WTC11 (cell line): ENCODE measurements at regions not wholly inside any gene's neighbourhood (a gene's known extent, or its start where the extent isn't known, plus 50 kb on each side); places are given as distances from the start of the nearest gene placed in this dataset.
"Not testable (repeated sequence)": the region's sequence is repeated elsewhere in the genome, so short reads cannot be mapped to it uniquely, and the experiment has no call there.

Experiments used
- ATAC-seq: fragments of 200-7000 bp; cut with Tn5 transposase; 2 replicates; pipeline ENCODE4 v1.10.0; 2021; ENCODE audit warnings: mild to moderate bottlenecking, moderate library complexity
- CTCF ChIA-PET: fragments of 300-600 bp; sonication (Branson Sonifier 250); formaldehyde crosslinking; loops from one replicate; lab custom pipeline; 2021; ENCODE audit warnings: antibody characterized with exemption; lab: Charles Lee
- POLR2A ChIA-PET: fragments of 350-600 bp; sonication (Branson Sonifier 250); formaldehyde crosslinking; loops from one replicate; lab custom pipeline; 2021; ENCODE audit warnings: antibody characterized with exemption; lab: Charles Lee
- DNase-seq: peaks from one replicate; pipeline ENCODE4 v3.0.0; 2021; ENCODE audit warnings: low spot score
- H3K27ac Mint-ChIP-seq: 2 replicates; pipeline ENCODE4 v1.8.0; 2021; ENCODE audit warnings: mixed read lengths
- H3K27me3 Mint-ChIP-seq: 2 replicates; pipeline ENCODE4 v1.8.0; 2021; ENCODE audit warnings: low read depth, mild to moderate bottlenecking, moderate library complexity, mixed read lengths
- H3K36me3 Mint-ChIP-seq: 2 replicates; pipeline ENCODE4 v1.8.0; 2021; ENCODE audit warnings: mixed read lengths
- H3K4me1 Mint-ChIP-seq: 2 replicates; pipeline ENCODE4 v1.8.0; 2022; ENCODE audit warnings: mixed read lengths
- H3K4me3 Mint-ChIP-seq: 2 replicates; pipeline ENCODE4 v1.8.0; 2021; ENCODE audit warnings: mild to moderate bottlenecking, moderate library complexity, mixed read lengths
- H3K9me3 Mint-ChIP-seq: 2 replicates; pipeline ENCODE4 v1.8.0; 2021; ENCODE audit warnings: mixed read lengths
- E2F5 ChIP-seq: sonication (generic); formaldehyde crosslinking; IDR thresholded peaks from 2 replicates; pipeline ENCODE4 v1.8.1; 2022; ENCODE audit warnings: mild to moderate bottlenecking, moderate library complexity, missing genetic modification reagents
- EMX1 ChIP-seq: fragments of 250-450 bp; sonication (Bioruptor Pico); IDR thresholded peaks from 2 replicates; pipeline ENCODE4 v1.8.0; 2021; ENCODE audit warnings: mild to moderate bottlenecking
- ETV6 ChIP-seq: sonication (generic); formaldehyde crosslinking; IDR thresholded peaks from 2 replicates; pipeline ENCODE4 v1.8.1; 2022; ENCODE audit warnings: mild to moderate bottlenecking, missing genetic modification reagents
- FOXP4 ChIP-seq: sonication (generic); formaldehyde crosslinking; IDR thresholded peaks from 2 replicates; pipeline ENCODE4 v1.8.0; 2022; ENCODE audit warnings: mild to moderate bottlenecking, missing genetic modification reagents
- HMGA2 ChIP-seq: fragments of 250-450 bp; sonication (Bioruptor Pico); IDR thresholded peaks from 2 replicates; pipeline ENCODE4 v1.4.0; 2021; ENCODE audit warnings: mild to moderate bottlenecking, moderate library complexity
- MLX ChIP-seq: sonication (generic); formaldehyde crosslinking; IDR thresholded peaks from 2 replicates; pipeline ENCODE4 v1.8.1; 2023; ENCODE audit warnings: mild to moderate bottlenecking, missing genetic modification reagents, moderate library complexity
- OVOL2 ChIP-seq: fragments of 250-450 bp; sonication (Bioruptor Pico); IDR thresholded peaks from 2 replicates; pipeline ENCODE4 v1.9.0; 2021; ENCODE audit warnings: mild to moderate bottlenecking, borderline replicate concordance
- PRDM15 ChIP-seq: sonication (generic); formaldehyde crosslinking; IDR thresholded peaks from 2 replicates; pipeline ENCODE4 v1.8.0; 2022; ENCODE audit warnings: missing genetic modification reagents
- PRRX2 ChIP-seq: fragments of 250-450 bp; sonication (Bioruptor Pico); IDR thresholded peaks from 2 replicates; pipeline ENCODE4 v1.8.0; 2021; ENCODE audit warnings: mild to moderate bottlenecking
- STAT6 ChIP-seq: sonication (generic); formaldehyde crosslinking; conservative IDR thresholded peaks from 2 replicates; pipeline ENCODE4 v1.8.1; 2023; ENCODE audit warnings: mild to moderate bottlenecking, low read depth, missing genetic modification reagents, moderate library complexity
- TCF7 ChIP-seq: sonication (generic); formaldehyde crosslinking; IDR thresholded peaks from 2 replicates; pipeline ENCODE4 v1.8.0; 2022; ENCODE audit warnings: mild to moderate bottlenecking, low read depth, missing genetic modification reagents, moderate library complexity
- ZNF121 ChIP-seq: sonication (generic); formaldehyde crosslinking; IDR thresholded peaks from 2 replicates; pipeline ENCODE4 v1.8.0; 2023; ENCODE audit warnings: missing genetic modification reagents
- ZNF263 ChIP-seq: sonication (generic); formaldehyde crosslinking; IDR thresholded peaks from 2 replicates; pipeline ENCODE4 v1.8.1; 2022; ENCODE audit warnings: low read depth, mild to moderate bottlenecking, moderate library complexity, missing genetic modification reagents
- ZNF423 ChIP-seq: fragments of 250-450 bp; sonication (Bioruptor Pico); IDR thresholded peaks from 2 replicates; pipeline ENCODE4 v2.1.2; 2022; ENCODE audit warnings: mild to moderate bottlenecking, moderate library complexity
- ZNF532 ChIP-seq: fragments of 250-450 bp; sonication (Bioruptor Pico); IDR thresholded peaks from 2 replicates; pipeline ENCODE4 v1.9.0; 2021; ENCODE audit warnings: mild to moderate bottlenecking, borderline replicate concordance
- ZSCAN18 ChIP-seq: fragments of 250-450 bp; sonication (Bioruptor Pico); IDR thresholded peaks from 2 replicates; pipeline ENCODE4 v2.1.2; 2022; ENCODE audit warnings: mild to moderate bottlenecking, moderate library complexity

- Mint-ChIP-seq H3K9me3 (peaks cover 27% of the 10 kb centered on the region), H3K4me3 (no peak overlapping the region), H3K36me3 (peaks cover 9% of the 10 kb centered on the region), H3K27ac (no peak overlapping the region), H3K4me1 (no peaks in the 10 kb centered on the region), H3K27me3 (peaks cover 1% of the 10 kb centered on the region)
- DNase-seq (no peak), ATAC-seq (no peak)
- ChIA-PET POLR2A (no interaction called here), CTCF (no interaction called here)
- no peak for TF ChIP-seq MLX (CRISPR knock-in tag)
- no peak for TF ChIP-seq ZSCAN18 (CRISPR knock-in tag)
- no peak for TF ChIP-seq EMX1 (CRISPR knock-in tag)
- TF ChIP-seq OVOL2 (CRISPR knock-in tag): no peak
- TF ChIP-seq STAT6: no peak
- no peak for TF ChIP-seq PRDM15 (CRISPR knock-in tag)
- no peak for TF ChIP-seq ZNF263 (CRISPR knock-in tag)
- TF ChIP-seq FOXP4 (CRISPR knock-in tag): no peak
- TF ChIP-seq ETV6 (CRISPR knock-in tag): no peak
- no peak for TF ChIP-seq TCF7 (CRISPR knock-in tag)
- TF ChIP-seq PRRX2 (CRISPR knock-in tag): no peak
These were observed 251.4 kb upstream of the MSX2 start for GRCh38 chr5:174472956-174473355.

- H3K27ac Mint-ChIP-seq, H3K4me1 Mint-ChIP-seq, H3K27me3 Mint-ChIP-seq, H3K4me3 Mint-ChIP-seq, DNase-seq, CTCF ChIA-PET, ATAC-seq, POLR2A ChIA-PET: not testable (repeated sequence)
- TF ChIP-seq HMGA2: peak; percentile 93
- Mint-ChIP-seq H3K9me3 (peaks cover 40% of the 10 kb centered on the region), H3K36me3 (peaks cover 12% of the 10 kb centered on the region)
These were observed 248.4 kb upstream of the MSX2 start for GRCh38 chr5:174476001-174476400.

GRCh38 chr5:174479325-174479724 lies 245.1 kb upstream of the MSX2 start:
- H3K36me3 Mint-ChIP-seq: peaks cover 6% of the 10 kb centered on the region
- H3K27ac Mint-ChIP-seq: no peak overlapping the region
- no peaks in the 10 kb centered on the region; the same call in 1 of the 2 replicates for H3K27me3 Mint-ChIP-seq
- ChIA-PET CTCF (no interaction called here), POLR2A (no interaction called here)
- no peak for ATAC-seq
- no peak overlapping the region for H3K4me3 Mint-ChIP-seq
- no peaks in the 10 kb centered on the region for H3K4me1 Mint-ChIP-seq
- no peak for DNase-seq
- H3K9me3 Mint-ChIP-seq: peaks cover 37% of the 10 kb centered on the region
- no peak for TF ChIP-seq ZNF532
- TF ChIP-seq ZNF423 (CRISPR knock-in tag): no peak
- TF ChIP-seq E2F5 (CRISPR knock-in tag): no peak
- TF ChIP-seq ZNF121 (CRISPR knock-in tag): no peak
